ENCODE measurements at regions not wholly inside any gene's neighbourhood (a gene's known extent, or its start where the extent isn't known, plus 50 kb on each side); places are given as distances from the start of the nearest gene placed in this dataset.

DNA sequence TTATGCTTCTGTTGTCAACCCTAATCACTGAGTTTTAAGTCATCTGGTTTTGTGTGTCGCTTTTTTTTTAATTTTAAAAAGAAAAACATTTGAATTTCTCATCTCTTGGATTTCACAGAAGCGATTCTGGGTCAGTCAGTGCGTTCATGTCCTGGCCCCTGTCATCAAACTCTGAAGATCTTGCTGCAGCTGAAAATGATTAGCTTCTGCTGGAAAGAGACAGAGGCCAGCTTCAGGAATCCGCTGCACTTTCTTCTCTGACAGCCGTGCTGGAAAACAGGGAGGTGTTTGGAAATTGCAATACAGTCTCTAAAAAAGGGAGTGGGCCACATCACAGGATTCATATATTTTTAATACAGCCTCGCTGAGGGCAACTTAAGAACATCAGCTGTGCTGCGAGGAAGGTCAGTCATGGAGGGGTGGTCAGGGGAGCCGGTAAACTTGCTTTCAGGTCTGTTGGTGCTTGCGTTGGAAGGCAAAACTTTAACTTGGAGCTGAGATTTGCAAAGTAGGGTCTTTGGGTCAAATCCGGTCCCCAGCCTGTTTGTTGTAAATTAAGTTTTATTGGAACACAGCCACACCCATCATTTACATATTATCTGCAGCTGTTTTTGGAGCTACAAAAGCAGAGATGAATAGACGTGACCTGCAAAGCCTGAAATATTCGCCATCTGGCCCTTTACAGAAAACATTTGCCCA lies 190.8 kb downstream of the AACS start:
- no peak overlapping the region for H3K9ac ChIP-seq (replicated peaks in 1 of 4; ENCODE audit: extremely low read depth in 1 of 4, low read depth in 3 of 4, low read length in 3 of 4)
- CTCF ChIA-PET (ENCODE audit: partially characterized antibody), result interaction anchor here (1.2 to 5.8 kb wide), 3 partner anchors 9 to 19 kb away, joined by 3 to 30 read pairs (median 5); no protein-coding TSS in a partner anchor
- FAIRE-seq, result no peak
- no peak overlapping the region for H2BK5ac ChIP-seq (ENCODE audit: low read depth, low read length)
- no peak overlapping the region for H4K8ac ChIP-seq (ENCODE audit: extremely low read depth, insufficient read depth, low read length)
- H2BK12ac ChIP-seq (ENCODE audit: low read depth, low read length), result no peak overlapping the region
- no peak overlapping the region for H3K56ac ChIP-seq (replicated peaks; ENCODE audit: insufficient read length, low read depth, low read length)
- no peak overlapping the region for H3K14ac ChIP-seq (ENCODE audit: insufficient read length)
- no peak overlapping the region for H2BK15ac ChIP-seq (ENCODE audit: low read length)
- DNase-seq (ENCODE audit: low read depth in 1 of 2, low spot score in 2 of 2), result no peak
- TF ChIP-seq, protein P1, sequence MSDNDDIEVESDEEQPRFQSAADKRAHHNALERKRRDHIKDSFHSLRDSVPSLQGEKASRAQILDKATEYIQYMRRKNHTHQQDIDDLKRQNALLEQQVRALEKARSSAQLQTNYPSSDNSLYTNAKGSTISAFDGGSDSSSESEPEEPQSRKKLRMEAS (IDR thresholded peaks at IDR 0.05), result no peak
- TF ChIP-seq HDAC6 (IDR thresholded peaks at IDR 0.05; ENCODE audit: low read depth, low read length) (no peak), POLR2A (IDR thresholded peaks at IDR 0.05; ENCODE audit: control extremely low read depth in 1 of 2, low read depth in 2 of 2, low read length in 2 of 2) (no peak), TBP (IDR thresholded peaks at IDR 0.05; ENCODE audit: low read depth, low read length) (no peak)
- TF ChIP-seq, protein P2, sequence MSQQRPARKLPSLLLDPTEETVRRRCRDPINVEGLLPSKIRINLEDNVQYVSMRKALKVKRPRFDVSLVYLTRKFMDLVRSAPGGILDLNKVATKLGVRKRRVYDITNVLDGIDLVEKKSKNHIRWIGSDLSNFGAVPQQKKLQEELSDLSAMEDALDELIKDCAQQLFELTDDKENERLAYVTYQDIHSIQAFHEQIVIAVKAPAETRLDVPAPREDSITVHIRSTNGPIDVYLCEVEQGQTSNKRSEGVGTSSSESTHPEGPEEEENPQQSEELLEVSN (IDR thresholded peaks at IDR 0.05), result no peak
- H3K79me1 ChIP-seq (ENCODE audit: low read depth, low read length), result peaks cover 3% of the 10 kb centered on the region; the same call in 1 of the 2 replicates
- H3K36me3 ChIP-seq (ENCODE audit: control insufficient read depth in 2 of 4, insufficient read depth in 4 of 4, low read length in 3 of 4), result peaks cover 0 to 33% (median 4%) of the 10 kb centered on the region in 4 experiments; a peak in 3 of 8 replicates
- H3K4me3 ChIP-seq (ENCODE audit: extremely low read depth in 1 of 4, insufficient read depth in 2 of 4, low read depth in 3 of 4, low read length in 4 of 4), result no peak overlapping the region
- no peak overlapping the region for H3K23ac ChIP-seq (ENCODE audit: insufficient read length)
- no peak overlapping the region for H2AK5ac ChIP-seq (ENCODE audit: low read depth, low read length)
- H2BK120ac ChIP-seq (replicated peaks; ENCODE audit: low read depth, low read length), result no peak overlapping the region
- no peak overlapping the region for H3K4ac ChIP-seq (replicated peaks; ENCODE audit: insufficient read length, low read depth, low read length)
- peaks cover 2 to 7% of the 10 kb centered on the region in 2 experiments for H4K20me1 ChIP-seq (replicated peaks in 1 of 2; ENCODE audit: control insufficient read depth in 1 of 2, insufficient read depth in 2 of 2, low read length in 2 of 2)
- no peaks in the 10 kb centered on the region for H3K27me3 ChIP-seq (replicated peaks in 1 of 4; ENCODE audit: control insufficient read depth in 3 of 4, extremely low read depth in 1 of 4, insufficient read depth in 3 of 4, low read length in 3 of 4)
- H3K9me3 ChIP-seq (ENCODE audit: insufficient read depth in 2 of 2, low read depth in 1 of 2, low read length in 1 of 2), result peaks cover 0 to 5% of the 10 kb centered on the region in 2 experiments; a peak in 1 of 4 replicates
- H3K79me2 ChIP-seq (ENCODE audit: control insufficient read depth in 1 of 2, insufficient read depth in 2 of 2, low read length in 2 of 2), result peaks cover 3 to 48% of the 10 kb centered on the region in 2 experiments; a peak in 3 of 4 replicates
- no peak overlapping the region for H2BK20ac ChIP-seq (ENCODE audit: low read length)
- H2AFZ ChIP-seq (ENCODE audit: low read length), result no peak overlapping the region
- no peak overlapping the region for H3K18ac ChIP-seq (ENCODE audit: extremely low read depth, low read length)
- no peak overlapping the region for H3K27ac ChIP-seq (ENCODE audit: low read depth, low read length)
- H4K91ac ChIP-seq (replicated peaks; ENCODE audit: insufficient read length, low read length), result no peak overlapping the region
- POLR2A ChIA-PET (ENCODE audit: partially characterized antibody), result no interaction called here
- 89% methylated on average over 12 of the region's 12 CpGs; no CpG with 5 or more reads in 1 of the 2 experiments for WGBS, 2 experiments (ENCODE audit: extremely low coverage in 1 of 2, insufficient coverage in 1 of 2, insufficient read length in 1 of 2, insufficient replicate concordance in 2 of 2, low coverage in 1 of 2, low lambda C conversion rate in 2 of 2, missing lambda C conversion rate in 1 of 2)
- H3K4me2 ChIP-seq (ENCODE audit: insufficient read depth in 1 of 2, low read depth in 2 of 2, low read length in 2 of 2), result no peak overlapping the region
- no peaks in the 10 kb centered on the region for H3K23me2 ChIP-seq (ENCODE audit: low read depth, low read length)
- peaks cover 0 to 3% (median 1%) of the 10 kb centered on the region in 4 experiments; a peak in 2 of 7 replicates for H3K4me1 ChIP-seq (replicated peaks in 1 of 4; ENCODE audit: control insufficient read depth in 3 of 4, insufficient read depth in 4 of 4, low read length in 3 of 4)
- no peak overlapping the region for H4K5ac ChIP-seq (ENCODE audit: insufficient read length, low read depth, low read length)
